Panc1 (cell line): ENCODE measurements at regions not wholly inside any gene's neighbourhood (a gene's known extent, or its start where the extent isn't known, plus 50 kb on each side); places are given as distances from the start of the nearest gene placed in this dataset.

Experiments
- ATAC-seq: fragments of 200-7000 bp; cut with Tn5 transposase; 2 replicates; pipeline ENCODE4 v1.9.1; 2020; ENCODE audit warnings: mild to moderate bottlenecking, moderate library complexity
- BruUV-seq: library from RNA; stranded (reverse); fragments of 400-500 nt; replicated peaks from 2 replicates; lab custom pipeline; 2021; lab: Mats Ljungman, UMichigan
- CTCF ChIA-PET: fragments of 300-600 bp; sonication (Branson Sonifier 250); formaldehyde crosslinking; loops from one replicate; lab custom pipeline; 2022; ENCODE audit warnings: antibody characterized with exemption; lab: Charles Lee
- POLR2A ChIA-PET: fragments of 300-600 bp; sonication (Branson Sonifier 250); formaldehyde crosslinking; loops from one replicate; lab custom pipeline; 2022; ENCODE audit warnings: antibody characterized with exemption; lab: Charles Lee
- DNase-seq: peaks from one replicate; pipeline ENCODE4 v3.0.0-alpha.2; 2010; ENCODE audit warnings: low read depth, low spot score
- H3K27ac ChIP-seq: 2 replicates; pipeline ENCODE4 v1.5.1; 2011; ENCODE audit warnings: mild to moderate bottlenecking, low read length, inconsistent platforms
- H3K27me3 ChIP-seq: fragments of 200-500 bp; sonication (Bioruptor generic); 2 replicates; pipeline ENCODE4 v1.6.0; 2014; ENCODE audit warnings: low read length, inconsistent platforms; ENCODE audit not compliant: control insufficient read depth, insufficient read depth
- H3K36me3 ChIP-seq: fragments of 200-500 bp; sonication (Bioruptor generic); 2 replicates; pipeline ENCODE4 v1.5.1; 2014; ENCODE audit warnings: inconsistent platforms, mild to moderate bottlenecking, low read length, moderate library complexity; ENCODE audit not compliant: control insufficient read depth, insufficient read depth
- H3K4me1 ChIP-seq: 2 replicates; pipeline ENCODE4 v1.5.1; 2011; ENCODE audit warnings: inconsistent platforms, mild to moderate bottlenecking, low read length, moderate library complexity; ENCODE audit not compliant: control insufficient read depth, insufficient read depth
- H3K4me3 ChIP-seq, 2 experiments: 2 replicates each; pipeline ENCODE4 v1.5.1; 2011 to 2012; ENCODE audit warnings: low read depth in 2 of 2, low read length in 2 of 2, mild to moderate bottlenecking in 2 of 2, inconsistent platforms in 1 of 2, moderate library complexity in 1 of 2
- H3K9me3 ChIP-seq: fragments of 200-500 bp; sonication (Bioruptor generic); 2 replicates; pipeline ENCODE4 v1.5.1; 2014; ENCODE audit warnings: low read depth, mild to moderate bottlenecking, inconsistent platforms, low read length, moderate library complexity; ENCODE audit not compliant: control insufficient read depth, insufficient read depth
- POLR2AphosphoS5 ChIP-seq: IDR thresholded peaks from 2 replicates; pipeline ENCODE4 v1.6.1; 2012; ENCODE audit warnings: mild to moderate bottlenecking, low read depth, low read length, moderate library complexity
- SIN3A ChIP-seq: IDR thresholded peaks from 2 replicates; pipeline ENCODE4 v1.6.1; 2012; ENCODE audit warnings: low read depth, mild to moderate bottlenecking, low read length, moderate library complexity, borderline replicate concordance; ENCODE audit not compliant: insufficient read depth
- TCF7L2 ChIP-seq: IDR thresholded peaks from 2 replicates; pipeline ENCODE4 v1.6.1; 2011; ENCODE audit warnings: mild to moderate bottlenecking, low read depth, low read length, inconsistent platforms
- in situ Hi-C: cut with HindIII; loops from 2 replicates; pipeline ENCODE4 v1.10.0; 2016; ENCODE audit warnings: low sequenced_read_pairs, low pct_unique_long_range_greater_than_20kb
- intact Hi-C: fragments of 100-400 bp; cut with micrococcal nuclease; formaldehyde crosslinking; loops from one replicate; pipeline ENCODE4 v1.10.0; 2022; ENCODE audit not compliant: unreplicated experiment
- TF ChIP-seq, protein P1 (sequence below), 2 experiments: IDR thresholded peaks; 2 replicates each; pipeline ENCODE4 v1.6.1; 2011 to 2012; ENCODE audit warnings: low read depth in 2 of 2, control low read depth in 1 of 2, low read length in 1 of 2, mild to moderate bottlenecking in 1 of 2, moderate library complexity in 1 of 2; ENCODE audit not compliant: insufficient read depth in 1 of 2
- TF ChIP-seq, protein P2 (sequence below): fragments of 450-650 bp; IDR thresholded peaks from 2 replicates; pipeline ENCODE4 v1.5.1; 2017; ENCODE audit warnings: mild to moderate bottlenecking

DNA sequence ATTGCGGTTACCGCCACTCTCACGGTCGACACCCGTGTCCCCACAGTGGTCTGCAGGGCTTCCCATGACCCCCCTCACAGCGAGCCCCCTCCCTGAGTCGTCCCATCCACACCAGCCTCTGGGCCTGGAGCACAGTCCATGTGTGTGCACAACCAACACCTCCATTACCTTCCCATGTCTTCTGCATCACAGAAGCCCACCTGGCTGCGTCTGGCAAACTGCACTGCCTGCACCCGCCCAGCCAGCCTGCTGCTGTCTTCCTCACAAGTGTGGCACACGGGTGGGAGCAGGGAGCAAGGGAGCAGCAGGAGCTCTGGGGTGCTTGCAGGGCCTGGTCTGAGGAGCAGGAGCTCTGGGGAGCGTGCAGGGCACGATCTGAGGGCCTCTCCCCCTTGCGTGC is 415.3 kb upstream of the IRX4 start:
- BruUV-seq = no TSS peak
- H3K27ac ChIP-seq = no peak overlapping the region
- ATAC-seq (no peak), DNase-seq (no peak)
- TF ChIP-seq POLR2AphosphoS5 (no peak), TCF7L2 (no peak), SIN3A (no peak)
- TF ChIP-seq, protein P1, sequence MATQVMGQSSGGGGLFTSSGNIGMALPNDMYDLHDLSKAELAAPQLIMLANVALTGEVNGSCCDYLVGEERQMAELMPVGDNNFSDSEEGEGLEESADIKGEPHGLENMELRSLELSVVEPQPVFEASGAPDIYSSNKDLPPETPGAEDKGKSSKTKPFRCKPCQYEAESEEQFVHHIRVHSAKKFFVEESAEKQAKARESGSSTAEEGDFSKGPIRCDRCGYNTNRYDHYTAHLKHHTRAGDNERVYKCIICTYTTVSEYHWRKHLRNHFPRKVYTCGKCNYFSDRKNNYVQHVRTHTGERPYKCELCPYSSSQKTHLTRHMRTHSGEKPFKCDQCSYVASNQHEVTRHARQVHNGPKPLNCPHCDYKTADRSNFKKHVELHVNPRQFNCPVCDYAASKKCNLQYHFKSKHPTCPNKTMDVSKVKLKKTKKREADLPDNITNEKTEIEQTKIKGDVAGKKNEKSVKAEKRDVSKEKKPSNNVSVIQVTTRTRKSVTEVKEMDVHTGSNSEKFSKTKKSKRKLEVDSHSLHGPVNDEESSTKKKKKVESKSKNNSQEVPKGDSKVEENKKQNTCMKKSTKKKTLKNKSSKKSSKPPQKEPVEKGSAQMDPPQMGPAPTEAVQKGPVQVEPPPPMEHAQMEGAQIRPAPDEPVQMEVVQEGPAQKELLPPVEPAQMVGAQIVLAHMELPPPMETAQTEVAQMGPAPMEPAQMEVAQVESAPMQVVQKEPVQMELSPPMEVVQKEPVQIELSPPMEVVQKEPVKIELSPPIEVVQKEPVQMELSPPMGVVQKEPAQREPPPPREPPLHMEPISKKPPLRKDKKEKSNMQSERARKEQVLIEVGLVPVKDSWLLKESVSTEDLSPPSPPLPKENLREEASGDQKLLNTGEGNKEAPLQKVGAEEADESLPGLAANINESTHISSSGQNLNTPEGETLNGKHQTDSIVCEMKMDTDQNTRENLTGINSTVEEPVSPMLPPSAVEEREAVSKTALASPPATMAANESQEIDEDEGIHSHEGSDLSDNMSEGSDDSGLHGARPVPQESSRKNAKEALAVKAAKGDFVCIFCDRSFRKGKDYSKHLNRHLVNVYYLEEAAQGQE (IDR thresholded peaks at IDR 0.05; ENCODE audit: insufficient read depth in 1 of 2, low read depth in 2 of 2, low read length in 1 of 2) = no peak
- TF ChIP-seq, protein P2, sequence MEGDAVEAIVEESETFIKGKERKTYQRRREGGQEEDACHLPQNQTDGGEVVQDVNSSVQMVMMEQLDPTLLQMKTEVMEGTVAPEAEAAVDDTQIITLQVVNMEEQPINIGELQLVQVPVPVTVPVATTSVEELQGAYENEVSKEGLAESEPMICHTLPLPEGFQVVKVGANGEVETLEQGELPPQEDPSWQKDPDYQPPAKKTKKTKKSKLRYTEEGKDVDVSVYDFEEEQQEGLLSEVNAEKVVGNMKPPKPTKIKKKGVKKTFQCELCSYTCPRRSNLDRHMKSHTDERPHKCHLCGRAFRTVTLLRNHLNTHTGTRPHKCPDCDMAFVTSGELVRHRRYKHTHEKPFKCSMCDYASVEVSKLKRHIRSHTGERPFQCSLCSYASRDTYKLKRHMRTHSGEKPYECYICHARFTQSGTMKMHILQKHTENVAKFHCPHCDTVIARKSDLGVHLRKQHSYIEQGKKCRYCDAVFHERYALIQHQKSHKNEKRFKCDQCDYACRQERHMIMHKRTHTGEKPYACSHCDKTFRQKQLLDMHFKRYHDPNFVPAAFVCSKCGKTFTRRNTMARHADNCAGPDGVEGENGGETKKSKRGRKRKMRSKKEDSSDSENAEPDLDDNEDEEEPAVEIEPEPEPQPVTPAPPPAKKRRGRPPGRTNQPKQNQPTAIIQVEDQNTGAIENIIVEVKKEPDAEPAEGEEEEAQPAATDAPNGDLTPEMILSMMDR = no peak
- in situ Hi-C loops (no loop called here), intact Hi-C loops (no loop called here)
- no peaks in the 10 kb centered on the region for H3K36me3 ChIP-seq
- no peaks in the 10 kb centered on the region for H3K4me1 ChIP-seq
- POLR2A ChIA-PET = no interaction called here
- H3K4me3 ChIP-seq = no peak overlapping the region
- H3K27me3 ChIP-seq = no peaks in the 10 kb centered on the region
- no peaks in the 10 kb centered on the region for H3K9me3 ChIP-seq
- CTCF ChIA-PET = no interaction called here

DNA sequence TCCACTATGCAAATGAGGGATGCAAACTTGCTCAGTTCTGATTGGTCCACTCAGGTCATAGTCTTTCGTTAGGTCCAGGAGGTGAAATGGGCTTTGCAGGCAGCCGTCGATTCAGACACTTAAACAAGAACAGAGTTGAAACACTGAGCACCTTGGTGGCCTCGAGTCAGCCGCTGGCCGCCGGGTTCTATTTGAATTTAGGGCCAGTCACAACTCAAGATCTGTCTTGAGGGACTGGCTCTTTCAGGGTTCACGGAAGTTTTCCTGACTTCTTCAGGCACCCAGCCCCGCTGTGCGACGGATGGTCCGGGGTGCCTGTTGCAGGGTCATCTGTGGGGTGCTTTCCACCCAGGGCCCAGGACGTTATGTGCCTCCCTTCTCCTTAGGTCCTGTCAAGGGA is 412.8 kb upstream of the IRX4 start:
- TF ChIP-seq SIN3A (no peak), POLR2AphosphoS5 (no peak), TCF7L2 (no peak)
- TF ChIP-seq, protein P1 (IDR thresholded peaks at IDR 0.05; ENCODE audit: insufficient read depth in 1 of 2, low read depth in 2 of 2, low read length in 1 of 2) = no peak
- TF ChIP-seq, protein P2 = no peak
- ChIA-PET POLR2A (no interaction called here), CTCF (no interaction called here)
- BruUV-seq = no TSS peak
- no peak overlapping the region for H3K4me3 ChIP-seq
- no peak for ATAC-seq
- intact Hi-C loops = no loop called here
- no peaks in the 10 kb centered on the region for H3K36me3 ChIP-seq
- no peaks in the 10 kb centered on the region for H3K9me3 ChIP-seq
- DNase-seq = no peak
- H3K27me3 ChIP-seq = no peaks in the 10 kb centered on the region
- H3K4me1 ChIP-seq = no peaks in the 10 kb centered on the region
- in situ Hi-C loops = no loop called here
- no peak overlapping the region for H3K27ac ChIP-seq
